Upper lobe of left lung (tissue), 4 donors: ENCODE measurements at regions not wholly inside any gene's neighbourhood (a gene's known extent, or its start where the extent isn't known, plus 50 kb on each side); places are given as distances from the start of the nearest gene placed in this dataset.

Experiments
- CTCF ChIP-seq, 6 experiments: fragments of 450-650 bp in 4 of 6; fragments of 200-600 bp in 2 of 6; sonication (generic) in 2 of 6; IDR thresholded peaks; one replicate each; pipeline ENCODE4 v1.5.1; 2016 to 2019; ENCODE audit warnings: antibody characterized with exemption in 6 of 6
- EP300 ChIP-seq, 4 donors: sonication (generic); formaldehyde crosslinking; IDR thresholded peaks; one replicate each; pipeline ENCODE4 v1.5.1; 2017; ENCODE audit warnings: antibody characterized with exemption in 4 of 4, control low read depth in 2 of 4
- POLR2A ChIP-seq, 4 donors: fragments of 450-650 bp; IDR thresholded peaks; one replicate each; pipeline ENCODE4 v1.5.1; 2016 to 2017; ENCODE audit warnings: antibody characterized with exemption in 4 of 4, mild to moderate bottlenecking in 2 of 4
- POLR2AphosphoS5 ChIP-seq, 2 donors: sonication (generic); formaldehyde crosslinking; IDR thresholded peaks; one replicate each; pipeline ENCODE4 v1.5.1; 2017; ENCODE audit warnings: antibody characterized with exemption in 2 of 2

DNA sequence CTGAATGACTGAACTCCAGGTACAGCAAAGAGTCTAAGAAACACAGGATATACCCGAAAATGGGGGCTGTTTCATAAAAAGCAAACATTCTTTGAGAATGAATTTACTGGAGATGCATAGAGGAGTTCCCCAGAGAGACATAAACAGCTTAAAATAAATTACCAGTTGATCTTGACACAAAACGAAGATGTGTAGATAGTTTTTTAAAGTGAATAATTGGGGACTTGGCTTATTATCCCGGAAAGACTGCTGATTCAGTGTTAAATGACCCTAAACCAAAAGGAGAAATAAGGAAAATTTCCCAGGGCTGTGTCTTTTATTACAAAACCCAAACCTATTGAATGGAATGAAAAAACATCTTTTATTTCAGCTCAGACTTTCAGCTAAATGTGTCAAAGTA lies 1052.8 kb upstream of the TMEM132C start:
- TF ChIP-seq POLR2A (IDR thresholded peaks at IDR 0.05) (no peak), CTCF (IDR thresholded peaks at IDR 0.05) (no peak), EP300 (IDR thresholded peaks at IDR 0.05) (no peak), POLR2AphosphoS5 (IDR thresholded peaks at IDR 0.05) (no peak)
